ENCODE measurements at regions not wholly inside any gene's neighbourhood (a gene's known extent, or its start where the extent isn't known, plus 50 kb on each side); places are given as distances from the start of the nearest gene placed in this dataset.
"Not testable (repeated sequence)": the region's sequence is repeated elsewhere in the genome, so short reads cannot be mapped to it uniquely, and the experiment has no call there.

- no peak overlapping the region for H3K9ac ChIP-seq (ENCODE audit: low read length in 2 of 2)
- no peak overlapping the region for H3K27ac ChIP-seq (ENCODE audit: low read length)
- no peaks in the 10 kb centered on the region for H3K36me3 ChIP-seq (ENCODE audit: control insufficient read depth in 2 of 2, insufficient read depth in 2 of 2, low read length in 2 of 2)
- no peak overlapping the region for H3K4me3 ChIP-seq (ENCODE audit: low read length in 2 of 2)
- peaks cover 3% of the 10 kb centered on the region for H3K4me1 ChIP-seq (ENCODE audit: control insufficient read depth, insufficient read depth, low read length)
- no peaks in the 10 kb centered on the region for H3K27me3 ChIP-seq (ENCODE audit: control insufficient read depth in 1 of 2, insufficient read depth in 2 of 2, low read length in 2 of 2)
- H3K9me3 ChIP-seq (ENCODE audit: control insufficient read depth in 2 of 2, low read length in 2 of 2), result no peaks in the 10 kb centered on the region
Measured at GRCh38 chr13:106089261-106089980, 446.0 kb downstream of the EFNB2 start.

GRCh38 chr13:106088085-106088484 is 447.4 kb downstream of the EFNB2 start:
- H3K4me3 ChIP-seq (ENCODE audit: low read length in 2 of 2), result no peak overlapping the region
- H3K27ac ChIP-seq (ENCODE audit: low read length), result no peak overlapping the region
- peaks cover 3% of the 10 kb centered on the region for H3K4me1 ChIP-seq (ENCODE audit: control insufficient read depth, insufficient read depth, low read length)
- H3K27me3 ChIP-seq (ENCODE audit: control insufficient read depth in 1 of 2, insufficient read depth in 2 of 2, low read length in 2 of 2), result no peaks in the 10 kb centered on the region
- H3K9me3 ChIP-seq (ENCODE audit: control insufficient read depth in 2 of 2, low read length in 2 of 2), result no peaks in the 10 kb centered on the region
- no peaks in the 10 kb centered on the region for H3K36me3 ChIP-seq (ENCODE audit: control insufficient read depth in 2 of 2, insufficient read depth in 2 of 2, low read length in 2 of 2)
- H3K9ac ChIP-seq (ENCODE audit: low read length in 2 of 2), result no peak overlapping the region

- H3K27me3 ChIP-seq (ENCODE audit: control insufficient read depth in 1 of 2, insufficient read depth in 2 of 2, low read length in 2 of 2), result no peaks in the 10 kb centered on the region
- H3K9ac ChIP-seq (ENCODE audit: low read length in 2 of 2), result no peak overlapping the region
- no peaks in the 10 kb centered on the region for H3K9me3 ChIP-seq (ENCODE audit: control insufficient read depth in 2 of 2, low read length in 2 of 2)
- no peak overlapping the region for H3K27ac ChIP-seq (ENCODE audit: low read length)
- peaks cover 3% of the 10 kb centered on the region for H3K4me1 ChIP-seq (ENCODE audit: control insufficient read depth, insufficient read depth, low read length)
- no peaks in the 10 kb centered on the region for H3K36me3 ChIP-seq (ENCODE audit: control insufficient read depth in 2 of 2, insufficient read depth in 2 of 2, low read length in 2 of 2)
- no peak overlapping the region for H3K4me3 ChIP-seq (ENCODE audit: low read length in 2 of 2)
Measured at GRCh38 chr13:106087201-106087600, 448.3 kb downstream of the EFNB2 start.

- no peaks in the 10 kb centered on the region for H3K36me3 ChIP-seq (ENCODE audit: control insufficient read depth in 2 of 2, insufficient read depth in 2 of 2, low read length in 2 of 2)
- H3K27me3 ChIP-seq (ENCODE audit: control insufficient read depth in 1 of 2, insufficient read depth in 2 of 2, low read length in 2 of 2), result no peaks in the 10 kb centered on the region
- no peaks in the 10 kb centered on the region for H3K9me3 ChIP-seq (ENCODE audit: control insufficient read depth in 2 of 2, low read length in 2 of 2)
- H3K4me1 ChIP-seq (ENCODE audit: control insufficient read depth, insufficient read depth, low read length), result no peaks in the 10 kb centered on the region
- no peak overlapping the region for H3K4me3 ChIP-seq (ENCODE audit: low read length in 2 of 2)
- no peak overlapping the region for H3K27ac ChIP-seq (ENCODE audit: low read length)
- H3K9ac ChIP-seq (ENCODE audit: low read length in 2 of 2), result no peak overlapping the region
Measured at GRCh38 chr13:106083620-106084350, 451.7 kb downstream of the EFNB2 start.

GRCh38 chr13:106081221-106081620 is 454.2 kb downstream of the EFNB2 start:
- H3K4me3 ChIP-seq (ENCODE audit: low read length in 2 of 2); H3K36me3 ChIP-seq (ENCODE audit: control insufficient read depth in 2 of 2, insufficient read depth in 2 of 2, low read length in 2 of 2); H3K9me3 ChIP-seq (ENCODE audit: control insufficient read depth in 2 of 2, low read length in 2 of 2); H3K27ac ChIP-seq (ENCODE audit: low read length); H3K9ac ChIP-seq (ENCODE audit: low read length in 2 of 2); H3K27me3 ChIP-seq (ENCODE audit: control insufficient read depth in 1 of 2, insufficient read depth in 2 of 2, low read length in 2 of 2); H3K4me1 ChIP-seq (ENCODE audit: control insufficient read depth, insufficient read depth, low read length): not testable (repeated sequence)

- H3K9me3 ChIP-seq (ENCODE audit: control insufficient read depth in 2 of 2, low read length in 2 of 2), result no peaks in the 10 kb centered on the region
- H3K4me1 ChIP-seq (ENCODE audit: control insufficient read depth, insufficient read depth, low read length), result no peaks in the 10 kb centered on the region
- no peak overlapping the region for H3K9ac ChIP-seq (ENCODE audit: low read length in 2 of 2)
- H3K27ac ChIP-seq (ENCODE audit: low read length), result no peak overlapping the region
- H3K27me3 ChIP-seq (ENCODE audit: control insufficient read depth in 1 of 2, insufficient read depth in 2 of 2, low read length in 2 of 2), result no peaks in the 10 kb centered on the region
- no peak overlapping the region for H3K4me3 ChIP-seq (ENCODE audit: low read length in 2 of 2)
- H3K36me3 ChIP-seq (ENCODE audit: control insufficient read depth in 2 of 2, insufficient read depth in 2 of 2, low read length in 2 of 2), result no peaks in the 10 kb centered on the region
Measured at GRCh38 chr13:106078191-106078590, 457.3 kb downstream of the EFNB2 start.

GRCh38 chr13:106077017-106077416 is 458.4 kb downstream of the EFNB2 start:
- no peaks in the 10 kb centered on the region for H3K9me3 ChIP-seq (ENCODE audit: control insufficient read depth in 2 of 2, low read length in 2 of 2)
- H3K9ac ChIP-seq (ENCODE audit: low read length in 2 of 2), result no peak overlapping the region
- H3K36me3 ChIP-seq (ENCODE audit: control insufficient read depth in 2 of 2, insufficient read depth in 2 of 2, low read length in 2 of 2), result no peaks in the 10 kb centered on the region
- H3K27me3 ChIP-seq (ENCODE audit: control insufficient read depth in 1 of 2, insufficient read depth in 2 of 2, low read length in 2 of 2), result no peaks in the 10 kb centered on the region
- H3K4me3 ChIP-seq (ENCODE audit: low read length in 2 of 2), result no peak overlapping the region
- H3K4me1 ChIP-seq (ENCODE audit: control insufficient read depth, insufficient read depth, low read length), result no peaks in the 10 kb centered on the region
- H3K27ac ChIP-seq (ENCODE audit: low read length), result no peak overlapping the region

- Histone ChIP-seq H3K27me3 (ENCODE audit: control insufficient read depth in 1 of 2, insufficient read depth in 2 of 2, low read length in 2 of 2) (no peaks in the 10 kb centered on the region), H3K9ac (ENCODE audit: low read length in 2 of 2) (no peak overlapping the region), H3K36me3 (ENCODE audit: control insufficient read depth in 2 of 2, insufficient read depth in 2 of 2, low read length in 2 of 2) (no peaks in the 10 kb centered on the region), H3K27ac (ENCODE audit: low read length) (no peak overlapping the region), H3K4me1 (ENCODE audit: control insufficient read depth, insufficient read depth, low read length) (no peaks in the 10 kb centered on the region), H3K9me3 (ENCODE audit: control insufficient read depth in 2 of 2, low read length in 2 of 2) (no peaks in the 10 kb centered on the region), H3K4me3 (ENCODE audit: low read length in 2 of 2) (no peak overlapping the region)
Measured at GRCh38 chr13:106072014-106072413, 463.4 kb downstream of the EFNB2 start.

- H3K27ac ChIP-seq (ENCODE audit: low read length), result no peak overlapping the region
- no peaks in the 10 kb centered on the region for H3K36me3 ChIP-seq (ENCODE audit: control insufficient read depth in 2 of 2, insufficient read depth in 2 of 2, low read length in 2 of 2)
- H3K4me3 ChIP-seq (ENCODE audit: low read length in 2 of 2), result no peak overlapping the region
- H3K27me3 ChIP-seq (ENCODE audit: control insufficient read depth in 1 of 2, insufficient read depth in 2 of 2, low read length in 2 of 2), result no peaks in the 10 kb centered on the region
- no peaks in the 10 kb centered on the region for H3K9me3 ChIP-seq (ENCODE audit: control insufficient read depth in 2 of 2, low read length in 2 of 2)
- H3K4me1 ChIP-seq (ENCODE audit: control insufficient read depth, insufficient read depth, low read length), result no peaks in the 10 kb centered on the region
- no peak overlapping the region for H3K9ac ChIP-seq (ENCODE audit: low read length in 2 of 2)
Measured at GRCh38 chr13:106063591-106064313, 471.7 kb downstream of the EFNB2 start.

- Histone ChIP-seq H3K9me3 (ENCODE audit: control insufficient read depth in 2 of 2, low read length in 2 of 2) (no peaks in the 10 kb centered on the region), H3K9ac (ENCODE audit: low read length in 2 of 2) (no peak overlapping the region), H3K4me3 (ENCODE audit: low read length in 2 of 2) (no peak overlapping the region), H3K36me3 (ENCODE audit: control insufficient read depth in 2 of 2, insufficient read depth in 2 of 2, low read length in 2 of 2) (no peaks in the 10 kb centered on the region), H3K27ac (ENCODE audit: low read length) (no peak overlapping the region), H3K4me1 (ENCODE audit: control insufficient read depth, insufficient read depth, low read length) (no peaks in the 10 kb centered on the region), H3K27me3 (ENCODE audit: control insufficient read depth in 1 of 2, insufficient read depth in 2 of 2, low read length in 2 of 2) (no peaks in the 10 kb centered on the region)
Measured at GRCh38 chr13:106061781-106062180, 473.7 kb downstream of the EFNB2 start.
